H9 (cell line): ENCODE measurements at regions not wholly inside any gene's neighbourhood (a gene's known extent, or its start where the extent isn't known, plus 50 kb on each side); places are given as distances from the start of the nearest gene placed in this dataset.

ENCODE experiments used
- DNase-seq: peaks from one replicate; pipeline ENCODE4 v3.0.0-alpha.2; 2017
- H2AFZ ChIP-seq: one replicate; pipeline ENCODE4 v1.6.1; 2013; ENCODE audit warnings: mild to moderate bottlenecking, low read length, control low read depth, moderate library complexity
- H2AK5ac ChIP-seq: 2 replicates; pipeline ENCODE4 v1.6.1; 2013; ENCODE audit warnings: low read length, control low read depth, mixed read lengths; ENCODE audit not compliant: insufficient read length
- H2BK120ac ChIP-seq: one replicate; pipeline ENCODE4 v1.6.1; 2013; ENCODE audit warnings: low read depth, mild to moderate bottlenecking, low read length, control low read depth, inconsistent platforms; ENCODE audit not compliant: poor library complexity, severe bottlenecking
- H2BK12ac ChIP-seq: 2 replicates; pipeline ENCODE4 v1.6.1; 2013; ENCODE audit warnings: low read length, control low read depth, mixed read lengths, low read depth; ENCODE audit not compliant: insufficient read length
- H2BK15ac ChIP-seq: 2 replicates; pipeline ENCODE4 v1.6.1; 2013; ENCODE audit warnings: low read depth, low read length, control low read depth
- H2BK20ac ChIP-seq: one replicate; pipeline ENCODE4 v1.6.1; 2013; ENCODE audit warnings: low read depth, mild to moderate bottlenecking, low read length, control low read depth, inconsistent platforms; ENCODE audit not compliant: poor library complexity, severe bottlenecking
- H2BK5ac ChIP-seq: 2 replicates; pipeline ENCODE4 v1.6.1; 2013; ENCODE audit warnings: low read length, control low read depth, mixed read lengths; ENCODE audit not compliant: insufficient read length
- H3K14ac ChIP-seq: 2 replicates; pipeline ENCODE4 v1.6.1; 2013; ENCODE audit warnings: low read length, control low read depth; ENCODE audit not compliant: insufficient read depth
- H3K18ac ChIP-seq: 2 replicates; pipeline ENCODE4 v1.6.1; 2013; ENCODE audit warnings: low read depth, mild to moderate bottlenecking, mixed read lengths, low read length, control low read depth; ENCODE audit not compliant: insufficient read length
- H3K23ac ChIP-seq: 2 replicates; pipeline ENCODE4 v1.6.1; 2013; ENCODE audit warnings: low read length, control low read depth, mixed read lengths, low read depth; ENCODE audit not compliant: insufficient read length
- H3K23me2 ChIP-seq: 2 replicates; pipeline ENCODE4 v1.6.1; 2013; ENCODE audit warnings: low read depth, mild to moderate bottlenecking, mixed read lengths, low read length, control low read depth; ENCODE audit not compliant: insufficient read length, poor library complexity, severe bottlenecking
- H3K27ac ChIP-seq: 2 replicates; pipeline ENCODE4 v1.5.1; 2013; ENCODE audit warnings: low read length, control low read depth, mixed read lengths, low read depth; ENCODE audit not compliant: insufficient read length
- H3K27me3 ChIP-seq: 2 replicates; pipeline ENCODE4 v1.6.1; 2013; ENCODE audit warnings: low read length, control low read depth, inconsistent platforms; ENCODE audit not compliant: insufficient read depth
- H3K4ac ChIP-seq: 2 replicates; pipeline ENCODE4 v1.6.1; 2013; ENCODE audit warnings: low read depth, mild to moderate bottlenecking, control low read depth, inconsistent platforms, low read length, moderate library complexity
- H3K4me1 ChIP-seq: 2 replicates; pipeline ENCODE4 v1.6.1; 2013; ENCODE audit warnings: low read length, control low read depth, inconsistent platforms; ENCODE audit not compliant: insufficient read depth
- H3K4me2 ChIP-seq: 2 replicates; pipeline ENCODE4 v1.6.1; 2013; ENCODE audit warnings: low read length, control low read depth, mixed read lengths; ENCODE audit not compliant: insufficient read length, insufficient read depth
- H3K56ac ChIP-seq: 2 replicates; pipeline ENCODE4 v1.6.1; 2013; ENCODE audit warnings: low read depth, mild to moderate bottlenecking, mixed read lengths, low read length, control low read depth; ENCODE audit not compliant: insufficient read length
- H3K79me1 ChIP-seq: 2 replicates; pipeline ENCODE4 v1.6.1; 2013; ENCODE audit warnings: low read depth, mild to moderate bottlenecking, moderate library complexity, low read length, control low read depth, inconsistent platforms; ENCODE audit not compliant: insufficient read depth, poor library complexity, severe bottlenecking
- H3K79me2 ChIP-seq: 2 replicates; pipeline ENCODE4 v1.6.1; 2013; ENCODE audit warnings: low read length, control low read depth, inconsistent platforms; ENCODE audit not compliant: insufficient read depth
- H3K9ac ChIP-seq: 2 replicates; pipeline ENCODE4 v1.6.1; 2013; ENCODE audit warnings: low read length, control low read depth, mixed read lengths; ENCODE audit not compliant: insufficient read length; ENCODE audit errors: extremely low read depth
- H3K9me3 ChIP-seq: one replicate; pipeline ENCODE4 v1.6.1; 2013; ENCODE audit warnings: low read depth, low read length, inconsistent platforms; ENCODE audit not compliant: control insufficient read depth
- H3T11ph ChIP-seq: one replicate; pipeline ENCODE4 v1.6.1; 2013; ENCODE audit warnings: mild to moderate bottlenecking, low read length, control low read depth, inconsistent platforms
- H4K20me1 ChIP-seq: one replicate; pipeline ENCODE4 v1.6.1; 2013; ENCODE audit not compliant: control insufficient read depth, insufficient read length, insufficient read depth
- H4K5ac ChIP-seq: 2 replicates; pipeline ENCODE4 v1.6.1; 2013; ENCODE audit warnings: low read depth, mild to moderate bottlenecking, mixed read lengths, low read length, control low read depth; ENCODE audit not compliant: insufficient read length
- H4K8ac ChIP-seq: replicated peaks from 2 replicates; pipeline ENCODE4 v1.6.1; 2013; ENCODE audit warnings: low read length, control low read depth, mixed read lengths, low read depth; ENCODE audit not compliant: insufficient read length
- H4K91ac ChIP-seq: 2 replicates; pipeline ENCODE4 v1.6.1; 2013; ENCODE audit warnings: low read depth, mild to moderate bottlenecking, moderate library complexity, mixed read lengths, low read length, control low read depth; ENCODE audit not compliant: insufficient read length
- H3K27ac Mint-ChIP-seq, 3 experiments: 2 replicates in 2 of 3; 3 replicates in 1 of 3; pipeline ENCODE4 v1.8.0; 2020 to 2021; ENCODE audit warnings: mixed read lengths in 3 of 3, mild to moderate bottlenecking in 1 of 3, moderate library complexity in 1 of 3
- H3K27me3 Mint-ChIP-seq: 2 replicates; pipeline ENCODE4 v1.8.0; 2021; ENCODE audit warnings: low read depth, mild to moderate bottlenecking, moderate library complexity, mixed read lengths
- H3K36me3 Mint-ChIP-seq, 3 experiments: 2 replicates in 2 of 3; 3 replicates in 1 of 3; pipeline ENCODE4 v1.8.0; 2020 to 2021; ENCODE audit warnings: low read depth in 3 of 3, mixed read lengths in 3 of 3; ENCODE audit not compliant: insufficient read depth in 1 of 3
- H3K4me1 Mint-ChIP-seq, 2 experiments: 2 replicates each; pipeline ENCODE4 v1.8.0; 2020; ENCODE audit warnings: mixed read lengths in 2 of 2
- H3K4me3 Mint-ChIP-seq, 2 experiments: 2 replicates in 1 of 2; 3 replicates in 1 of 2; pipeline ENCODE4 v1.8.0; 2020 to 2021; ENCODE audit warnings: mild to moderate bottlenecking in 2 of 2, mixed read lengths in 2 of 2, moderate library complexity in 1 of 2
- H3K9me3 Mint-ChIP-seq, 2 experiments: 2 replicates in 1 of 2; 3 replicates in 1 of 2; pipeline ENCODE4 v1.8.0; 2020; ENCODE audit warnings: mild to moderate bottlenecking in 2 of 2, mixed read lengths in 2 of 2, moderate library complexity in 1 of 2
- CTCF ChIP-seq: fragments of 200-600 bp; sonication (generic); conservative IDR thresholded peaks from 3 replicates; pipeline ENCODE4 v1.8.0; 2021; ENCODE audit warnings: antibody characterized with exemption, mild to moderate bottlenecking

- Mint-ChIP-seq H3K36me3 (no peaks in the 10 kb centered on the region), H3K4me1 (no peaks in the 10 kb centered on the region), H3K27me3 (no peaks in the 10 kb centered on the region), H3K4me3 (no peak overlapping the region), H3K9me3 (no peaks in the 10 kb centered on the region; a peak in 1 of 5 replicates), H3K27ac (no peak overlapping the region; a peak in 1 of 7 replicates)
- DNase-seq = no peak
- H3K9ac ChIP-seq = no peak overlapping the region
- H3K27ac ChIP-seq = no peak overlapping the region
- no peak for TF ChIP-seq CTCF
- no peak overlapping the region for H3K56ac ChIP-seq
- no peaks in the 10 kb centered on the region for H3K27me3 ChIP-seq
- H3K79me2 ChIP-seq = no peaks in the 10 kb centered on the region
- H4K8ac ChIP-seq = no peak overlapping the region
- H3K23ac ChIP-seq = no peak overlapping the region
- no peak overlapping the region for H2BK120ac ChIP-seq
- H3K14ac ChIP-seq = no peak overlapping the region
- H4K91ac ChIP-seq = no peak overlapping the region
- no peak overlapping the region for H2BK5ac ChIP-seq
- H3K18ac ChIP-seq = no peak overlapping the region
- no peak overlapping the region for H2AK5ac ChIP-seq
- H3K23me2 ChIP-seq = no peaks in the 10 kb centered on the region
- H4K5ac ChIP-seq = no peak overlapping the region
- H2BK12ac ChIP-seq = no peak overlapping the region
- no peaks in the 10 kb centered on the region for H4K20me1 ChIP-seq
- no peak overlapping the region for H2BK20ac ChIP-seq
- H3K4me2 ChIP-seq = no peak overlapping the region
- no peaks in the 10 kb centered on the region for H3K9me3 ChIP-seq
- H2AFZ ChIP-seq = no peak overlapping the region
- no peaks in the 10 kb centered on the region for H3K4me1 ChIP-seq
- H3K79me1 ChIP-seq = no peaks in the 10 kb centered on the region
- no peak overlapping the region for H3K4ac ChIP-seq
- no peak overlapping the region for H3T11ph ChIP-seq
- H2BK15ac ChIP-seq = no peak overlapping the region
Measured at GRCh38 chr6:140794544-140794943, 1338.2 kb upstream of the GJE1 start.
